ENCODE measurements at regions not wholly inside any gene's neighbourhood (a gene's known extent, or its start where the extent isn't known, plus 50 kb on each side); places are given as distances from the start of the nearest gene placed in this dataset.
"Not testable (repeated sequence)": the region's sequence is repeated elsewhere in the genome, so short reads cannot be mapped to it uniquely, and the experiment has no call there.

DNA sequence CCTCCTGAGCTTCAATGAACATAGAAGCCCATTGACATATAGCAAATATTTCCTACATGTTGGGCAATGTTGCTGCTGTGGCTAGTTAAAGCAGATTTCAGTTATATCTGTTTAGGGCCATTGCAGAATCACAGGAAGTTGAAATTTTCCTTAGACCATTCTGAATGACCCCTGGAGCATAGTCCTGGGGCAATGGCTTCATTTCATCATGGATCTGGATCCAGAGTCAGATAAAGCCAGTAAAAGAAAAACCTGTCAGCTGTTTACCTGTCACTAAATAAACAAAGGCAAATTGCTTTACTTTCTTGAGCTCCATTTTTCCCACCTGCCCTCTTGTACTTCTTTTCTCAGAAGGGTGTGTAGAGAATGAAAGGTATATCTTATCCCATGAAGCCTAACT lies 494.0 kb upstream of the MAP3K7 start:
- no peak for DNase-seq
- Mint-ChIP-seq H3K27ac (no peak overlapping the region), H3K36me3 (no peaks in the 10 kb centered on the region), H3K4me3 (no peak overlapping the region), H3K9me3 (peaks cover 0 to 2% (median 0%) of the 10 kb centered on the region in 8 donors), H3K27me3 (no peaks in the 10 kb centered on the region), H3K4me1 (peaks cover 0 to 1% (median 0%) of the 10 kb centered on the region in 4 donors)
- intact Hi-C loops (cut with micrococcal nuclease): no loop called here
- Histone ChIP-seq H3K4me1 (ENCODE audit: insufficient read depth, low read length) (no peaks in the 10 kb centered on the region), H3K27ac (ENCODE audit: low read depth, low read length) (no peak overlapping the region), H3K4me3 (ENCODE audit: low read length in 2 of 2) (no peak overlapping the region), H3K27me3 (ENCODE audit: insufficient read depth, low read length) (no peaks in the 10 kb centered on the region), H3K36me3 (ENCODE audit: insufficient read depth, low read length) (no peaks in the 10 kb centered on the region), H3K9me3 (ENCODE audit: control insufficient read depth in 1 of 2, low read length in 2 of 2) (no peaks in the 10 kb centered on the region)
- ChIA-PET POLR2A (ENCODE audit: partially characterized antibody) (no interaction called here), CTCF (ENCODE audit: partially characterized antibody) (interaction anchor here (0.6 to 2.1 kb wide), 6 partner anchors 9 to 831 kb away, joined by 3 to 7 read pairs (median 6); no protein-coding TSS in a partner anchor)

DNA sequence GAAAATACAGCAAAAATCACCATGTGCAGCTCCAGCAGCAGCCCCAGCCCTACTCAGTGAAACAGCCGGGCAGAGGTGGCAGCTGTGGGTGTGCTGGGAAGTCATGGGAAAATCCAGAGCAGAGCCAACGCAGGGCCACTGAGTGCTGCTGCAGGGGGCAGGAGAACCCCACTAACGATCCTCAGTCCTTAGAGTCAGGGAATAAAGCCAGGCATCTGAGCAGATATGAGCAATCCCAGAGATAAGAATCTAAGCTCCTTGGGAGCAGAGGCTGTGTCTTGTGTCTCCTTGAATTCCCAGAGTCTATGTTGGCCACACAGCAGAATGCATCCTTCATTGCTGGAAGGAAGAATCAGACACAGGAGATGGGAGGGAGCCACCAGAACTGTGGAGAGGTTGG lies 493.1 kb upstream of the MAP3K7 start:
- no peaks in the 10 kb centered on the region for H3K36me3 Mint-ChIP-seq
- no peak overlapping the region for H3K4me3 Mint-ChIP-seq
- no peak overlapping the region for H3K27ac ChIP-seq (ENCODE audit: low read depth, low read length)
- ChIA-PET POLR2A (ENCODE audit: partially characterized antibody) (no interaction called here), CTCF (ENCODE audit: partially characterized antibody) (interaction anchor here (1.7 to 2.1 kb wide), 2 partner anchors 10 to 17 kb away, joined by 5 to 6 read pairs; no protein-coding TSS in a partner anchor)
- H3K27me3 ChIP-seq (ENCODE audit: insufficient read depth, low read length): no peaks in the 10 kb centered on the region
- peaks cover 0 to 1% (median 0%) of the 10 kb centered on the region in 4 donors for H3K4me1 Mint-ChIP-seq
- H3K36me3 ChIP-seq (ENCODE audit: insufficient read depth, low read length): no peaks in the 10 kb centered on the region
- no peak overlapping the region for H3K4me3 ChIP-seq (ENCODE audit: low read length in 2 of 2)
- no peak for DNase-seq
- peaks cover 0 to 2% (median 0%) of the 10 kb centered on the region in 8 donors for H3K9me3 Mint-ChIP-seq
- no peaks in the 10 kb centered on the region for H3K4me1 ChIP-seq (ENCODE audit: insufficient read depth, low read length)
- no peak overlapping the region for H3K27ac Mint-ChIP-seq
- no peaks in the 10 kb centered on the region for H3K9me3 ChIP-seq (ENCODE audit: control insufficient read depth in 1 of 2, low read length in 2 of 2)
- intact Hi-C loops (cut with micrococcal nuclease): no loop called here
- H3K27me3 Mint-ChIP-seq: no peaks in the 10 kb centered on the region

DNA sequence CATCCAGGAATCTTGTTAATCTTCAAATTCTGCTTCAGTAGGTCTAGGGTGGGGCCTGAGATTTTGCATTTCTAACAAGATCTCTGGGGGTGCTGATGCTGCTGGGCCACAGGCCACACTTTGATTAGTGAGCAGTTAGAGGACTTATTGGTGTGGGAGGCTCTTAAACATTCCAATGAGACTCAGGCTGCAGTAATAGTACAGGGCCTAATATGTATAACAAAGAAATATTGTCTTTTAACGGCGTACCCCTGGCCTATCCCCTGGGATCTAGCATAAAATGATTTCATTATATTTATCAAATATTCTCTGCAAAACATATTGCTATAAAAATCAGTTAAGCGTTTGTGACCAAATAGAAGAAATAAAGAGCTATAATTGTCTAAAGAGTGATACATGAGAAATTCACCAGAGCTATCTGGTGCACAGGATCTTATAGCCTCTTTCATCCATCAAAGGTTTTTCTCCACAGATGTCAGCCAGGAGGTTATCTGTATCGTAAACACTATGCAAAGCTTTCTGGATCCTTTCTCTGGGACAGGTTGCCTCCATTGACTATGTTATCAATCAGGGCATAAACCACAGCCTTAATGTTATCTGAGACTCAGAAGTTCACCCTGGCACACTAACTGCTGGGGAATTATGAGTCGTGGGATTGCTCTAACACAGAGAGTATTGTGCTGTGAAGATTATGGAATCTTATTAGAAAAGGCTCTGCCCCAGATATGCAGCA lies 488.5 kb upstream of the MAP3K7 start:
- ChIA-PET POLR2A (ENCODE audit: partially characterized antibody) (no interaction called here), CTCF (ENCODE audit: partially characterized antibody) (no interaction called here)
- DNase-seq: no peak
- H3K27me3 Mint-ChIP-seq: no peaks in the 10 kb centered on the region
- Histone ChIP-seq H3K27ac (ENCODE audit: low read depth, low read length) (no peak overlapping the region), H3K4me1 (ENCODE audit: insufficient read depth, low read length) (no peaks in the 10 kb centered on the region), H3K9me3 (ENCODE audit: control insufficient read depth in 1 of 2, low read length in 2 of 2) (no peaks in the 10 kb centered on the region), H3K27me3 (ENCODE audit: insufficient read depth, low read length) (no peaks in the 10 kb centered on the region), H3K4me3 (ENCODE audit: low read length in 2 of 2) (no peak overlapping the region), H3K36me3 (ENCODE audit: insufficient read depth, low read length) (no peaks in the 10 kb centered on the region)
- H3K27ac Mint-ChIP-seq: no peak overlapping the region
- no peaks in the 10 kb centered on the region for H3K4me1 Mint-ChIP-seq
- intact Hi-C loops (cut with micrococcal nuclease): no loop called here
- H3K9me3 Mint-ChIP-seq: no peaks in the 10 kb centered on the region
- H3K4me3 Mint-ChIP-seq: no peak overlapping the region
- no peaks in the 10 kb centered on the region for H3K36me3 Mint-ChIP-seq

DNA sequence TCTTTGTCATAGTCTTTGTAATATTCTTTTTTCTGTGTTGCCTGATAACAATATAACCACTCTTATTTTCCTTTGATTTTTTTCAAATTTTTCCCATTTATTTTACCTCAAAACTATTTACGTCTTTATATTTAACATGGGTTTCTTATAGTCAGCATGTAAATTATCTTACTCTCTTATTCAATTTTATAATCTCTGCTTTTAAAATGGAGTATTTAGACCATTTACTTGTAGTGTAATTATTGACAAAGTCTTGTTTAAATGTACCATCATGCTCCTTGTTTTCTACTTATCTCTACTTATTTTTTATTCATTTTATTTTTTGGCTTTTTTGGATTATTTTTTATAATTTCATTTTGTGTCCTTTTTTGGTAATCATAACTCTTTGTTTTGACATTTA lies 476.5 kb upstream of the MAP3K7 start:
- intact Hi-C loops (cut with micrococcal nuclease): no loop called here
- POLR2A ChIA-PET (ENCODE audit: partially characterized antibody): no interaction called here
- H3K4me1 Mint-ChIP-seq: no peaks in the 10 kb centered on the region
- H3K36me3 Mint-ChIP-seq: no peaks in the 10 kb centered on the region
- H3K27me3 ChIP-seq (ENCODE audit: insufficient read depth, low read length): no peaks in the 10 kb centered on the region
- H3K36me3 ChIP-seq (ENCODE audit: insufficient read depth, low read length): no peaks in the 10 kb centered on the region
- no peak overlapping the region for H3K27ac Mint-ChIP-seq
- H3K27ac ChIP-seq (ENCODE audit: low read depth, low read length): no peak overlapping the region
- no peak overlapping the region for H3K4me3 Mint-ChIP-seq
- H3K4me1 ChIP-seq (ENCODE audit: insufficient read depth, low read length): no peaks in the 10 kb centered on the region
- H3K4me3 ChIP-seq (ENCODE audit: low read length in 2 of 2): no peak overlapping the region
- DNase-seq: no peak
- CTCF ChIA-PET (ENCODE audit: partially characterized antibody): no interaction called here
- no peaks in the 10 kb centered on the region for H3K9me3 ChIP-seq (ENCODE audit: control insufficient read depth in 1 of 2, low read length in 2 of 2)
- no peaks in the 10 kb centered on the region for H3K27me3 Mint-ChIP-seq
- H3K9me3 Mint-ChIP-seq: peaks cover 0 to 22% (median 4%) of the 10 kb centered on the region in 8 donors

DNA sequence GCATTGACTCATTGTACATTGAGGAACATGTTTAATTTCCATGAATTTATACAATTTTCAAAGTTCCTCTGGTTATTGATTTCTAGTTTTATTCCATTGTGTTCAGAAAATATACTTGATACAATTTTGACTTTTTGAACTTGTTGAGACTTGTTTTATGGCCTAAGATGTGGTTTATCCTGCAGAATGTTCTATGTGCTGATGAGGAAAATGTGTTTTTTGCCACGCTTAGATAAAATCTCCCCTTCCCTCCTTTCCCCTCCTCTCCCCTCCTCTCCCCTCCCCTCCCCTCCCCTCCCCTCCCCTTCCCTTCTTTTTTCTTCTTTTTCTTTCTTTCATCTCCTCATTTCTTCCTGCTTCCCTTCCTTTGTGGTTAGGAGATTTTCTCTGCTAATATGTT lies 470.8 kb upstream of the MAP3K7 start:
- H3K36me3 Mint-ChIP-seq: no peaks in the 10 kb centered on the region
- Histone ChIP-seq H3K36me3 (ENCODE audit: insufficient read depth, low read length) (no peaks in the 10 kb centered on the region), H3K9me3 (ENCODE audit: control insufficient read depth in 1 of 2, low read length in 2 of 2) (no peaks in the 10 kb centered on the region), H3K27ac (ENCODE audit: low read depth, low read length) (no peak overlapping the region), H3K27me3 (ENCODE audit: insufficient read depth, low read length) (no peaks in the 10 kb centered on the region), H3K4me1 (ENCODE audit: insufficient read depth, low read length) (no peaks in the 10 kb centered on the region), H3K4me3 (ENCODE audit: low read length in 2 of 2) (no peak overlapping the region)
- H3K27me3 Mint-ChIP-seq: peaks cover 0 to 3% of the 10 kb centered on the region in 2 donors
- DNase-seq: no peak
- no peak overlapping the region for H3K4me3 Mint-ChIP-seq
- CTCF ChIA-PET (ENCODE audit: partially characterized antibody): no interaction called here
- no peaks in the 10 kb centered on the region for H3K4me1 Mint-ChIP-seq
- intact Hi-C loops (cut with micrococcal nuclease): no loop called here
- POLR2A ChIA-PET (ENCODE audit: partially characterized antibody): no interaction called here
- no peak overlapping the region for H3K27ac Mint-ChIP-seq
- H3K9me3 Mint-ChIP-seq: peaks cover 0 to 35% (median 5%) of the 10 kb centered on the region in 8 donors

DNA sequence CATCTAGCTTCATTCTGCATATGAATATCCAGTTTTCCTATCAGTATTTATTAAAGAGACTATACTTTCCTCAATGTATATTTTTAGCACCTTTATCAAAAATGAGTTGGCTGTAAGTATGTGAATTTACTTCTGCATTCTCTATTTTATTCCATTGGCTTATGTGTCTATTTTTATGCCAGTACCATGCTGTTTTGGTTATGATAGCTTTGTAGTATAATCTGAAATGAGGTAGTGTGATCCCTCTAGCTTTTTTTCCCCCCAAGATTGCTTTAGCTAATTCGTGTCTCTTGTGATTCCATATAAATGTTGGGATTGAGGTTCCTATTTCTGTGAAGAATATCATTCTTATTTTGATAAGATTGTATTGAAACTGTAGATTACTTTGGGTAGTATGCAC lies 469.1 kb upstream of the MAP3K7 start:
- H3K36me3 Mint-ChIP-seq: no peaks in the 10 kb centered on the region
- H3K9me3 Mint-ChIP-seq: peaks cover 0 to 30% (median 5%) of the 10 kb centered on the region in 8 donors
- Histone ChIP-seq H3K9me3 (ENCODE audit: control insufficient read depth in 1 of 2, low read length in 2 of 2) (no peaks in the 10 kb centered on the region), H3K4me3 (ENCODE audit: low read length in 2 of 2) (no peak overlapping the region), H3K4me1 (ENCODE audit: insufficient read depth, low read length) (no peaks in the 10 kb centered on the region), H3K27ac (ENCODE audit: low read depth, low read length) (no peak overlapping the region), H3K27me3 (ENCODE audit: insufficient read depth, low read length) (no peaks in the 10 kb centered on the region), H3K36me3 (ENCODE audit: insufficient read depth, low read length) (no peaks in the 10 kb centered on the region)
- peaks cover 0 to 3% of the 10 kb centered on the region in 2 donors for H3K27me3 Mint-ChIP-seq
- no peak overlapping the region for H3K27ac Mint-ChIP-seq
- ChIA-PET CTCF (ENCODE audit: partially characterized antibody) (no interaction called here), POLR2A (ENCODE audit: partially characterized antibody) (no interaction called here)
- no peak overlapping the region for H3K4me3 Mint-ChIP-seq
- DNase-seq: no peak
- H3K4me1 Mint-ChIP-seq: no peaks in the 10 kb centered on the region
- intact Hi-C loops (cut with micrococcal nuclease): no loop called here

DNA sequence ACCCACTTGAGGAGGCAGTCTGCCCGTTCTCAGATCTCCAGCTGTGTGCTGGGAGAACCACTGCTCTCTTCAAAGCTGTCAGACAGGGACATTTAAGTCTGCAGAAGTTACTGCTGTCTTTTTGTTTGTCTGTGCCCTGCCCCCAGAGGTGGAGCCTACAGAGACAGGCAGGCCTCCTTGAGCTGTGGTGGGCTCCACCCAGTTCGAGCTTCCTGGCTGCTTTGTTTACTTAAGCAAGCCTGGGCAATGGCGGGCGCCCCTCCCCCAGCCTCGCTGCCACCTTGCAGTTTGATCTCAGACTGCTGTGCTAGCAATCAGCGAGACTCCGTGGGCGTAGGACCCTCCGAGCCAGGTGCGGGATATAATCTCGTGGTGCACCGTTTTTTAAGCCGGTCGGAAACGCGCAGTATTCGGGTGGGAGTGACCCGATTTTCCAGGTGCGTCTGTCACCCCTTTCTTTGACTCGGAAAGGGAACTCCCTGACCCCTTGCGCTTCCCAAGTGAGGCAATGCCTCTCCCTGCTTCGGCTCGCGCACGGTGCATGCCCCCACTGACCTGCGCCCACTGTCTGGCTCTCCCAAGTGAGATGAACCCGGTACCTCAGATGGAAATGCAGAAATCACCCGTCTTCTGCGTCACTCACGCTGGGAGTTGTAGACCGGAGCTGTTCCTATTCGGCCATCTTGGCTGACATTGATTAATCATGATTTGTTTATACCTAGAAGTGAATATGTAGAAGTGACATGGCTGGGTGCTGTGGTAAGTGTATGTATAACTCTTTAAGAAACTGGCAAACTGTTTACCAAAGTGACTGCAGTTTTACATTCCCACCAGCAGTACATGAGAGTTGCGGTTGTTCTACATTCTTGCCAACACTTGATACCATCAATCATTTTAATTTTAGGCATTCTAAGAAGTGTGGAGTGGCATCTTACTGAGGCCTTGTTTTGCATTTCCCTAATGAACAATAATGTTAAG lies 465.9 kb upstream of the MAP3K7 start:
- H3K4me3 ChIP-seq (ENCODE audit: low read length in 2 of 2); H3K4me1 Mint-ChIP-seq; intact Hi-C loops (cut with micrococcal nuclease); H3K4me1 ChIP-seq (ENCODE audit: insufficient read depth, low read length); H3K27me3 ChIP-seq (ENCODE audit: insufficient read depth, low read length); POLR2A ChIA-PET (ENCODE audit: partially characterized antibody); DNase-seq; H3K36me3 ChIP-seq (ENCODE audit: insufficient read depth, low read length); H3K27ac Mint-ChIP-seq; H3K27ac ChIP-seq (ENCODE audit: low read depth, low read length); CTCF ChIA-PET (ENCODE audit: partially characterized antibody); H3K36me3 Mint-ChIP-seq; H3K27me3 Mint-ChIP-seq; H3K9me3 ChIP-seq (ENCODE audit: control insufficient read depth in 1 of 2, low read length in 2 of 2): not testable (repeated sequence)
- peak overlapping the region in 1 of 8 donors; percentile 15 for H3K4me3 Mint-ChIP-seq
- H3K9me3 Mint-ChIP-seq: peaks cover 0 to 18% (median 0%) of the 10 kb centered on the region in 8 donors
